HT1080 (cell line): ENCODE measurements at regions not wholly inside any gene's neighbourhood (a gene's known extent, or its start where the extent isn't known, plus 50 kb on each side); places are given as distances from the start of the nearest gene placed in this dataset.

Experiments
- DNase-seq: peaks from one replicate; pipeline ENCODE4 v3.0.0-alpha.2; 2015; ENCODE audit warnings: low read depth

DNA sequence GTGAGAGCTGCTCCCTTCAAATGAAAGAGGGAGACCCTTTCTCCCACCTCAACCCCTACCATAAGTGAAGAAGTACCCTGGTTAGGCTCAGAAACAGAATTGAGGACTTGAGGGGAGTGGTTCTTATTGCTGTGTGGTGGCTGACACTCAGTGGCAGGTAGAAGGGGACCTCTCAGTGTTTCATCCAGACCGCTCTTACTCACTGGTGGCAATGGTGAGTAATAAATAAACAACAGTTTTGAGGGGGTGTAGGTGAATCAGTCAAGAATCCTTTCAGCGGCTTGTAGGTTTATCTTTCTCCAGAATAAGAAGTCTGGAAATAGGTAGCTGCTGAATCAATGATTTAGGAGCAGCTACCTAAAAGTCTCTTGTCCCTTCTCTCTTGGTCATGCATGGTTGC, 403.4 kb upstream of the B3GAT1 start:
- DNase-seq: no peak

DNA sequence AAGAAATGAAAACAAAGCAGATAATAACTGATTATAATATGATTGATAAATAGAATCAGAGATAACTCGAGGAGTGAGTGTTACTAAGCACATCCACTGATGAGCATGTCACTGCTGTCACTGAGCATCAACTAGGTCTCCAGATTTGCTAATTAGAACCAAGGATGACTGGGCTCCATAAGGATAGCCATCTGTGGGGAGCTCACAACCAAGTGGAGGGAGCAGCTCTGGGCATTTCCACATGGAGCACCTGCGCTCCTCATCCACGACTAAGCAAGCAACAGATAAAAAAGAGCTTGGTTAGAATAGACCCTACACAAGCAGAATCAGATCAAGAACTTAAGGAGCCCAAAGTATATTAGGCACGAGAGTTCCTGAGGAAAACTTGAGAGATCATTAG, 396.0 kb upstream of the B3GAT1 start:
- DNase-seq: no peak

- DNase-seq: no peak
These were observed 390.6 kb upstream of the B3GAT1 start for GRCh38 chr11:134802598-134802997.

DNA sequence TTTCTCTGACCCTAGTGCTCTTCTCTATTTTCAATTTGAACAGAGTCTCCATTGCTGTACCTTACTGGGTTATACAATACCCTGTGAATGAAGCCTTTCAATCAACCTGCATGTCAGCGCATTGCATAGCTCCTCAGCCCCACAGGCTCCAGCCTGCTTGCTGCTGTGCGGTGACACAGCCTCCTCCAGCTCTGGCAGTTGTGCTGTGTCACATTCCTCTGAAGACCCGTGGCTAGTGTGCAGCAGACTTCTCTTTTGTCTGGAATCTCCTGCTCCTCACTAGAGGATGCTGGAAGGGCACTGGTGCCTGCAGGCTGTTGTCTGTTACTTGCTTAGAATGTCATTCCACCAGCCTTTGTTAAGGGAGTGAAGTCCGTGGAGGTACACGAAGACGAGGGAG, 390.1 kb upstream of the B3GAT1 start:
- DNase-seq: no peak

DNA sequence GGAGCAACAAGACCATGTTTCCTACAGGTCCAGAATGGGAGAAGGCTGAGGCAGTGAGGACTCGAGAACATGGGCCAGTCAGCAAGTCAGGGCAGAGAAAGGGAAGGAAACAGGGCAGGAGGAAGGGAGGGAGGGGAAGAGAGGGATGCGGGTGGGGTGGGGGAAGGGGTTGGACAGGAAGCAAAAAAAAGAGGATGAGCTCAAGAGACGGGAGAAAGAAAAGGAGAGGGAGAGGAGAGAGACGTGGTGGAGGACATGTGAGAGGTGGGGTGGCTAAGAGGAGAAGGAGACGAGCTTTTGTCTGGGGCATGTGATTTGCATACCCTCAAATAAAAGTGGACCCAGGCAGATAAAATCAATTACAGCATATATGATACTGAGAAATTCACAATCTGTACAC, 389.5 kb upstream of the B3GAT1 start:
- no peak for DNase-seq

- no peak for DNase-seq
These were observed 388.8 kb upstream of the B3GAT1 start for GRCh38 chr11:134800826-134801225.

GRCh38 chr11:134800130-134800529, 388.1 kb upstream of the B3GAT1 start:
- no peak for DNase-seq

DNA sequence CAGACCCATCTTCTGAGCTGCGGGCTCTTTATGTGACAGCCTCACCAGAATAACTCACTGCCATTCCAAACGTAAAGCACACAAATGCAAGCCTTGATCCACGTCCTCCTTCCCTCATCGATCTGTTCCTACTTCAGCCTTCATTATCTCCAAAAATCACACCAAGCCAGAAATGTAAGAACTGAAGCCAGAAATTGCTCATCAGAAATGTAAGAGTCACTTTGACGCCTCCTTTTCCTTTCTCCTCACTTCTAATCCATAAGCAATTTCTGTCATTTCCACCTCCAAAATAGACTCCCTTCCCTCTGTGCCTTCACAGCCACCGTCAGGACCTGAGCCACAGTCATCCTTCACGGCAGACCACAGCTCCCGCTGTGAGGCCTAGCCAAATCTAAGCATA, 387.3 kb upstream of the B3GAT1 start:
- no peak for DNase-seq

DNA sequence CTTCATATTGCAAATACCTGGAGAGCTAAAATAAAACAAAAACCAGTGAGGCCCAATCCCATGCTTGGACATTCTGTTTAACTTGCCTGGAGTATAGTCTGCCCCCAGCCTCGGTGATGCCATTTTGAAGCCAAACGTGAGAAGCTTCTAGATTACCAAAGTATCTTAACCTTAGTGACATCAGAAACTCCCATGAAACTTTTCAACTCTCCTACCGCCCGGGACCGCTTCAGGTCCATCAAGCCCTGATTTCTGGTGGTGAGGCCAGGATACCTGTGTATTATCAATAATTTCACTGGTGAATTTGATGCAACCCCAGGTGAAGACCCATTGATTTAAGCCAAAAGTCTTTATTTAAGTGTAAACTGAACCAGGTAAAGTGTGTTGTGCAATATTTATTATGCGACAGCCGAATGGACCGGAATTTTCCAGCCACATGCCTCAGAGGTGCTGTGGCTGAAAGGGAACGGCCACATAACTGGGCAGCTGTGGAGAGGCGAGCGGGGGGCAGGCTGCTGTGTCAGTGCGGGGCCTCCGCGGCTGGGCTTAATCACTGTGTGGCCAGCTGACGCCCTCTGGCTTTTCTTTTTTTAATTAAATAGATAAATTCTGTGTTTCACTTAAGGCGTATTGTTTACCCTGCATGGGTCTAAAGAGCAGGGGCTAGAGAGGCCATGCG, 385.5 kb upstream of the B3GAT1 start:
- DNase-seq: no peak

GRCh38 chr11:134795017-134795416, 383.0 kb upstream of the B3GAT1 start:
- DNase-seq: no peak

DNA sequence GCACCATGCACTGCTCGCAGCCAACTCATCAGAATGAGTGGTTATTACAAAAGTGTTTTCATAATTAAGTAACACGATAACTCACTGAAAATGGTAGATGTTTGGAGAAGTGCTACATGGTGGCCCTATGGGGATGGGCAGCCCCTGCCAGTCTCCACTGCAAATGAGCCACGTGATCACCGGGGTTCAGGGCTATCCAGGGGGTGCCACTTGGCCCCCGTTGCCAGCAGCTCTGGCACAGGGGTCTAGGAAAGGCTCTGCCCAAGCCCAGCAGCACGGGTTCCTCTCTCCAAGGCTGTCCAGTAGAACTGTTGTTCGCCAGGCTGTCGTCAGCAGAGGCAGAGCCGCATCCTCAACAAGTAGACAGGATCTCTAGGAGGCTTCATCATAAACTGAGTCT, 382.1 kb upstream of the B3GAT1 start:
- DNase-seq: no peak

DNA sequence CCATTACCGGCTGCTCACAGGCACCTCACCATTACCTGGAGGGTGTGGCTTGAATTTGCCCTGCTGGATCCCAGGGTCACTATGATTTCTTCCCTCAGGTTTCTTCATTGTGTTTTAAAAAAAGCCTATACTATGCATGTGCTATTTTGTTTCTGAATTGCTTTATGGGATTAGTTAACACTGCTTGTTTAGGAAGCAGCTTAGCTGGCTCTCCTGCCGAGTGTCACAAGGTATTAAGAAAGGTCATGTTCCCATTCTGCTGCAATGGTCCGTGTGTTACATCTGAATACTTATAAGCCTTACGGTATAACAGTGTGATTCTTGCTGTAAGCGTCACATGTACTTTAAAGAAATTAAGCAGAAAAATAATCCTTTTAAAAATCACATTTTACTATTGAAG, 380.6 kb upstream of the B3GAT1 start:
- no peak for DNase-seq

GRCh38 chr11:134792044-134792443, 380.0 kb upstream of the B3GAT1 start:
- peak; percentile 8 for DNase-seq

DNA sequence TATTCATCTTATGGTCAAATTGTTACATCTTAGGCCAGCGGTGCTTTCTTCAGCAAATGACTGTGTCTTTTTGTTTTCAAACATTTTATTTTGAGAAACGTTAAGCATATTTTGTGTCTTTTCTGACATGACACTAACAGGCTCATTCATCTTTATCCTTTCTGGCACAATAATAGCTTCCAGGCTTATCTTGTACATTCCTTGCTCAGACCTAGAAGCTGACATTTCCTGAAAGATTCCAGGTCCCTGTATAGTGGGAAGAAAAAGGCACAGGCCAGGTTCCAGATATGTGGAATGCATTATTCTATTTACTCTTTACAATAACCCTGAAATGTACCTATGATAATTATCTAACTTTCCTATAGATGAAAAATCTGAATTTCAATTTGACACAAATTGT, 379.1 kb upstream of the B3GAT1 start:
- no peak for DNase-seq

DNA sequence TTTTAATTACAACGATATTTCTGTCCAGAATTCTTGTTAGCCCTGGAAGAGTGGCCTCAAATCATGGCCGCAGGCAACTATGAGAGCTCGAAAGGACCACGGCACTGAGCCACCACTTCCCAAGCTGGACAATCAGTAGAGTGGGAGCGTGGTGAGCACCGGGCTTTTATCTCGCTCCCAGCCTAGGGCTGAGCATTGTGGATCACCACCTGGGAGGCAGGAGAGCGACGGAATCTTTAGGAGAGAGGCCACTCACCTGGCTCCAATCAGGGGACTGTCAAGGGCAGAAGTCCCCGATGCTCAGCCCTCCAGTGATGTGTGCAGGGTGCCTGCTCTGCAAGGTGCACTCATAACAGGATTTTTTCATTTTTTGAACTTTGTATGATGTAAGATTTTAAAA, 377.1 kb upstream of the B3GAT1 start:
- no peak for DNase-seq

GRCh38 chr11:134786636-134787035, 374.6 kb upstream of the B3GAT1 start:
- DNase-seq: no peak

DNA sequence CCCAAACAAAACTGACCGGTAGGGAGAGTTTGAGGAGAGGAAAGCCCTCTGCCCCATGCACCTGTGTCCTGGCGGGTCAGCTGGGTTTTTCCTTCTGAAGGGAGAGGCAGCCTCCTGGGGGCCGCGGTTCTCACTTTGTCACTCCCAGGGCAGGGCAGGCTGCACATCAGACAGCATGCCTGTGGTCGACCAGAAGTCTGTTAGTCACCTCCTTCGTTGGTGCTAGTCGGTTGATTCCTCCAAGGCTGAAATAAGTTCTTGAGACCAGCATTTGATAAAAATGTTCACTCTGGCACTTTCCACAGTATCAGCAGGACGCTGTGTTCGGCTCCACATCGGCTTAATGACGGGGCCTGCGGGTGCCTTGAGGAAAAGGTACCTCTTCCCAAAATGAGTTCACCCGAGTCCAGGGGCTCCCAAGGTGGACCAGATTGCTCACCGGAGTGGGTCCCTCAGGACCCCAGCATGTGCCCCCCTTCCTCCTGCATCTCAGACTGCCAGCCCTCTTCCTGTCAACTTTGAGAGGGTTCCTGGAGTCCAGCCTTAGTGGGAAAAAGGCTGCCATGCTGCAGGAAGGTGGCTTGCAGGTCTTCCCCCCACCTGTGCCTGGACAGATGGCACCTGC, 373.7 kb upstream of the B3GAT1 start:
- DNase-seq: no peak

GRCh38 chr11:134785059-134785458, 373.0 kb upstream of the B3GAT1 start:
- no peak for DNase-seq

DNA sequence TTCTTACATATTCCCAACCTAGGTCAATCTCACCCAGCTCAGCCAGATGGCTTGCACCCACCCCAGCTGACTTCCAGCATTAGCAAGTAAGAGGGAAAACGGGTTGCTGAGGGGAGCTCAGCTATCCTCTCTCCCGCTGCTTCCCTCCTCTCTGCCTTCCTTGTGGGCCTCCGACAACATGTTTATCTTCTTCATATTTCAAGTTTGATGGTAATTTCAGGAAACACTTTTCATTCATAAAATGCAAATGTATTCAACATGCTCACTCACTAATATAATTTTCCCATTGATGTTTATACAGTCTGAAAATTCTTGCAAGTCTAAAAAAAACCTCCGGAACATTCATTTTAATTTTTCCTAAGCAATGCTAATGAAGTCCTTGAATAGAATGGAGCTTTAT, 372.5 kb upstream of the B3GAT1 start:
- DNase-seq: no peak

GRCh38 chr11:134784046-134784445, 372.0 kb upstream of the B3GAT1 start:
- DNase-seq: no peak

DNA sequence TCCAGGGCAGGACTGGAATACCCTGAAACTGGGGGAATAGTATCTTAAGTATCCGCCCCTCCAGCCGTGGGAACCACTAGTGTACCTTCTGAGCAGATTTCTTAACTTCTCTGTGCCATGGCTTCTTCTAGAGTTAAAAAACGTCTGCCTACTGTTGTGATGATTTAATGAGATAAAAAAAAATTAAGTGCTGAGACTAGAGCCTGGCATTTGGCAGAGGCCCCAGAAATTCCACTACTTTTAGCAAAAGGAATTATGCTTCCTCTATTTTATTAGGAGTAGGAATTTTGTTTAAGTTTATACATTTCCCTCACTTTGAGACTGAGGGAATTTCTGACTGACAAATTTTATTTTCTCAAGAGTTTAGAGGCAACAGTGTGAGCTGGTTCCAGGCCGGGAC, 371.2 kb upstream of the B3GAT1 start:
- no peak for DNase-seq

- DNase-seq: no peak
These were observed 369.4 kb upstream of the B3GAT1 start for GRCh38 chr11:134781380-134781866.

- DNase-seq: no peak
These were observed 368.6 kb upstream of the B3GAT1 start for GRCh38 chr11:134780486-134781147.
